A673 (cell line): ENCODE measurements at regions not wholly inside any gene's neighbourhood (a gene's known extent, or its start where the extent isn't known, plus 50 kb on each side); places are given as distances from the start of the nearest gene placed in this dataset.

Source experiments
- BruUV-seq: library from RNA; stranded (reverse); fragments of 400-500 nt; replicated peaks from 2 replicates; lab custom pipeline; 2021; lab: Mats Ljungman, UMichigan
- CTCF ChIA-PET: fragments of 300-600 bp; sonication (Branson Sonifier 250); formaldehyde crosslinking; loops from one replicate; lab custom pipeline; 2022; ENCODE audit warnings: antibody characterized with exemption; lab: Charles Lee
- POLR2A ChIA-PET: fragments of 300-600 bp; sonication (Branson Sonifier 250); formaldehyde crosslinking; loops from one replicate; lab custom pipeline; 2022; ENCODE audit warnings: antibody characterized with exemption; ENCODE audit not compliant: low non-redundant PET; lab: Charles Lee
- DNase-seq: peaks from one replicate; pipeline ENCODE4 v3.0.0-alpha.2; 2015; ENCODE audit warnings: low spot score
- H3K27ac ChIP-seq: fragments of 200-600 bp; sonication (generic); 2 replicates; pipeline ENCODE4 v1.5.1; 2016; ENCODE audit warnings: mixed run types, low read depth, mild to moderate bottlenecking, mixed read lengths, antibody characterized with exemption, low read length; ENCODE audit not compliant: poor library complexity, severe bottlenecking
- H3K27me3 ChIP-seq: fragments of 200-600 bp; sonication (generic); replicated peaks from 2 replicates; pipeline ENCODE4 v1.6.1; 2017; ENCODE audit warnings: mixed run types, low read depth, mild to moderate bottlenecking, mixed read lengths, antibody characterized with exemption, low read length; ENCODE audit not compliant: insufficient read depth, poor library complexity
- H3K36me3 ChIP-seq: fragments of 200-600 bp; sonication (generic); 2 replicates; pipeline ENCODE4 v1.6.1; 2016; ENCODE audit warnings: mixed run types, mild to moderate bottlenecking, mixed read lengths, antibody characterized with exemption, low read length; ENCODE audit not compliant: insufficient read depth, poor library complexity, severe bottlenecking
- H3K4me1 ChIP-seq: fragments of 200-600 bp; sonication (generic); 2 replicates; pipeline ENCODE4 v1.6.1; 2017; ENCODE audit warnings: mixed run types, mild to moderate bottlenecking, mixed read lengths, antibody characterized with exemption, low read length; ENCODE audit not compliant: insufficient read depth, poor library complexity, severe bottlenecking
- H3K4me3 ChIP-seq: fragments of 200-600 bp; sonication (generic); 2 replicates; pipeline ENCODE4 v1.5.1; 2016; ENCODE audit warnings: low read depth, mixed run types, mild to moderate bottlenecking, mixed read lengths, low read length; ENCODE audit not compliant: poor library complexity, severe bottlenecking
- H3K9me3 ChIP-seq: fragments of 200-600 bp; sonication (generic); 2 replicates; pipeline ENCODE4 v1.6.1; 2016; ENCODE audit warnings: mixed run types, low read depth, mild to moderate bottlenecking, mixed read lengths, antibody characterized with exemption, low read length; ENCODE audit not compliant: poor library complexity, severe bottlenecking
- CTCF ChIP-seq: fragments of 300-800, 200-600 bp; sonication (generic); conservative IDR thresholded peaks from 2 replicates; pipeline ENCODE4 v1.5.1; 2017; ENCODE audit warnings: low read depth, mild to moderate bottlenecking, antibody characterized with exemption, low read length, moderate library complexity, mixed read lengths
- EZH2 ChIP-seq: fragments of 200-600 bp; sonication (generic); IDR thresholded peaks from 2 replicates; pipeline ENCODE4 v1.6.1; 2017; ENCODE audit warnings: borderline replicate concordance, low read depth, mild to moderate bottlenecking, mixed read lengths, antibody characterized with exemption, low read length; ENCODE audit not compliant: poor library complexity, severe bottlenecking
- intact Hi-C: fragments of 100-400 bp; cut with micrococcal nuclease; formaldehyde crosslinking; loops from one replicate; pipeline ENCODE4 v1.10.0; 2022; ENCODE audit not compliant: unreplicated experiment

- Histone ChIP-seq H3K4me1 (no peaks in the 10 kb centered on the region), H3K36me3 (no peaks in the 10 kb centered on the region), H3K27ac (no peak overlapping the region), H3K27me3 (no peaks in the 10 kb centered on the region), H3K4me3 (no peak overlapping the region), H3K9me3 (no peaks in the 10 kb centered on the region)
- no TSS peak for BruUV-seq
- no peak for TF ChIP-seq CTCF
- POLR2A ChIA-PET, result no interaction called here
- intact Hi-C loops, result no loop called here
- CTCF ChIA-PET, result no interaction called here
- DNase-seq, result no peak
Measured at GRCh38 chr15:48016865-48017264, 103.9 kb upstream of the SLC24A5 start.

- Histone ChIP-seq H3K27me3 (no peaks in the 10 kb centered on the region), H3K36me3 (no peaks in the 10 kb centered on the region), H3K9me3 (no peaks in the 10 kb centered on the region), H3K4me3 (no peak overlapping the region), H3K27ac (no peak overlapping the region), H3K4me1 (no peaks in the 10 kb centered on the region)
- CTCF ChIA-PET, result no interaction called here
- no TSS peak for BruUV-seq
- no peak for DNase-seq
- POLR2A ChIA-PET, result no interaction called here
- intact Hi-C loops, result no loop called here
- TF ChIP-seq CTCF, result no peak
- no peak for TF ChIP-seq EZH2
Measured at GRCh38 chr15:48017747-48018146, 103.0 kb upstream of the SLC24A5 start.

- intact Hi-C loops, result loop anchor here (10.0 kb wide), 1 partner anchor 265 kb away; no protein-coding TSS in a partner anchor
Measured at GRCh38 chr15:48020166-48020565, 100.6 kb upstream of the SLC24A5 start.

More at GRCh38 chr15:48020166-48020565, 100.6 kb upstream of the SLC24A5 start:
- H3K4me1 ChIP-seq, result no peaks in the 10 kb centered on the region
- ChIA-PET POLR2A (no interaction called here), CTCF (no interaction called here)
- DNase-seq, result no peak
- TF ChIP-seq CTCF (no peak), EZH2 (no peak)
- H3K27ac ChIP-seq, result no peak overlapping the region
- no peak overlapping the region for H3K4me3 ChIP-seq
- no peaks in the 10 kb centered on the region for H3K27me3 ChIP-seq
- BruUV-seq, result no TSS peak
- H3K36me3 ChIP-seq, result no peaks in the 10 kb centered on the region
- H3K9me3 ChIP-seq, result no peaks in the 10 kb centered on the region
